Breast epithelium (tissue), 3 donors: ENCODE measurements at regions not wholly inside any gene's neighbourhood (a gene's known extent, or its start where the extent isn't known, plus 50 kb on each side); places are given as distances from the start of the nearest gene placed in this dataset.

ENCODE experiments used
- POLR2AphosphoS5 ChIP-seq, 3 donors: sonication (generic); formaldehyde crosslinking; IDR thresholded peaks; one replicate each; pipeline ENCODE4 v1.6.1; 2017; ENCODE audit warnings: antibody characterized with exemption in 3 of 3
- TF ChIP-seq, protein P1 (sequence below), 3 donors: fragments of 450-650 bp; IDR thresholded peaks; one replicate each; pipeline ENCODE4 v1.5.1; 2016 to 2017; ENCODE audit warnings: antibody characterized with exemption in 3 of 3, mild to moderate bottlenecking in 3 of 3, moderate library complexity in 3 of 3

DNA sequence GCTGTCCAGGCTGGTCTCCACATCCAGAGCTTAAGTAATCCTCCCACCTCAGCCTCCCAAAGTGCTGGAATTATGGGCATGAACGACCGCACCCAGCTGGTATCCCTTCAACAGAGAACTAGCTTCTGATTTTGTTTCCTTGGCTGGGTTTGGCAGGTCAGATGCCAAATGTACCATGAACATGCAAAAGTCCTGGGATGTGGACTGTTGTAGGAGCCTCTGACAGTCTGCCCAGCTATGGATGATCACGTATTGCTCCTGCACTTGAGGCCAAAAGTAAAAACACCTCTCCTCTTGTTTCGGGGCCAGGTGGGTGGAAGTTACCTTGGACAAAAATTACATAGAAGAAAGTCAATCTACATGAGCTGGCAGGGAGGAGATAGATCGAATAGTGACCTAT, 699.5 kb downstream of the TYW1 start:
- TF ChIP-seq, protein P1, sequence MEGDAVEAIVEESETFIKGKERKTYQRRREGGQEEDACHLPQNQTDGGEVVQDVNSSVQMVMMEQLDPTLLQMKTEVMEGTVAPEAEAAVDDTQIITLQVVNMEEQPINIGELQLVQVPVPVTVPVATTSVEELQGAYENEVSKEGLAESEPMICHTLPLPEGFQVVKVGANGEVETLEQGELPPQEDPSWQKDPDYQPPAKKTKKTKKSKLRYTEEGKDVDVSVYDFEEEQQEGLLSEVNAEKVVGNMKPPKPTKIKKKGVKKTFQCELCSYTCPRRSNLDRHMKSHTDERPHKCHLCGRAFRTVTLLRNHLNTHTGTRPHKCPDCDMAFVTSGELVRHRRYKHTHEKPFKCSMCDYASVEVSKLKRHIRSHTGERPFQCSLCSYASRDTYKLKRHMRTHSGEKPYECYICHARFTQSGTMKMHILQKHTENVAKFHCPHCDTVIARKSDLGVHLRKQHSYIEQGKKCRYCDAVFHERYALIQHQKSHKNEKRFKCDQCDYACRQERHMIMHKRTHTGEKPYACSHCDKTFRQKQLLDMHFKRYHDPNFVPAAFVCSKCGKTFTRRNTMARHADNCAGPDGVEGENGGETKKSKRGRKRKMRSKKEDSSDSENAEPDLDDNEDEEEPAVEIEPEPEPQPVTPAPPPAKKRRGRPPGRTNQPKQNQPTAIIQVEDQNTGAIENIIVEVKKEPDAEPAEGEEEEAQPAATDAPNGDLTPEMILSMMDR (IDR thresholded peaks at IDR 0.05), result no peak
- no peak for TF ChIP-seq POLR2AphosphoS5 (IDR thresholded peaks at IDR 0.05)
